ENCODE measurements at regions not wholly inside any gene's neighbourhood (a gene's known extent, or its start where the extent isn't known, plus 50 kb on each side); places are given as distances from the start of the nearest gene placed in this dataset.

GRCh38 chr1:147052677-147053076, 114.6 kb downstream of the NBPF12 start:
- no peaks in the 10 kb centered on the region for H3K27me3 ChIP-seq (ENCODE audit: insufficient read depth, low read length)
- Mint-ChIP-seq H3K27me3 (ENCODE audit: low read depth, unreplicated experiment) (peaks cover 2% of the 10 kb centered on the region), H3K4me3 (ENCODE audit: unreplicated experiment) (no peak overlapping the region), H3K9me3 (ENCODE audit: unreplicated experiment) (no peaks in the 10 kb centered on the region), H3K4me1 (ENCODE audit: low read depth, unreplicated experiment) (no peaks in the 10 kb centered on the region), H3K36me3 (ENCODE audit: low read depth, unreplicated experiment) (peaks cover 1% of the 10 kb centered on the region), H3K27ac (ENCODE audit: unreplicated experiment) (no peak overlapping the region)
- H3K4me3 ChIP-seq (ENCODE audit: insufficient read depth, low read depth, low read length) = no peak overlapping the region
- no peaks in the 10 kb centered on the region for H3K9me3 ChIP-seq (ENCODE audit: insufficient read depth, low read depth, low read length)
- H3K36me3 ChIP-seq (ENCODE audit: insufficient read depth, low read length) = no peaks in the 10 kb centered on the region
- FAIRE-seq = no peak
- no peaks in the 10 kb centered on the region for H3K79me2 ChIP-seq (ENCODE audit: insufficient read depth, low read length)
- no peak overlapping the region for H3K27ac ChIP-seq (ENCODE audit: low read depth, low read length)
- no peaks in the 10 kb centered on the region for H4K20me1 ChIP-seq (ENCODE audit: insufficient read depth, low read length)
- H2AFZ ChIP-seq (ENCODE audit: low read depth, low read length) = no peak overlapping the region
- no peaks in the 10 kb centered on the region for H3K4me1 ChIP-seq (ENCODE audit: insufficient read depth, low read length)
- TF ChIP-seq CTCF (IDR thresholded peaks at IDR 0.05; ENCODE audit: insufficient read depth, low read depth, low read length) (no peak), EZH2 (IDR thresholded peaks at IDR 0.05; ENCODE audit: insufficient read depth, low read length) (no peak)
- no peak overlapping the region for H3K9ac ChIP-seq (ENCODE audit: low read length)
- DNase-seq (ENCODE audit: low read depth) = no peak
- H3K4me2 ChIP-seq (ENCODE audit: low read length) = no peak overlapping the region

- Histone ChIP-seq H2AFZ (ENCODE audit: low read depth, low read length) (no peak overlapping the region), H3K27ac (ENCODE audit: low read depth, low read length) (no peak overlapping the region), H3K36me3 (ENCODE audit: insufficient read depth, low read length) (no peaks in the 10 kb centered on the region), H3K79me2 (ENCODE audit: insufficient read depth, low read length) (no peaks in the 10 kb centered on the region), H3K4me2 (ENCODE audit: low read length) (no peak overlapping the region), H4K20me1 (ENCODE audit: insufficient read depth, low read length) (no peaks in the 10 kb centered on the region), H3K27me3 (ENCODE audit: insufficient read depth, low read length) (no peaks in the 10 kb centered on the region), H3K9me3 (ENCODE audit: insufficient read depth, low read depth, low read length) (no peaks in the 10 kb centered on the region), H3K4me3 (ENCODE audit: insufficient read depth, low read depth, low read length) (no peak overlapping the region), H3K9ac (ENCODE audit: low read length) (no peak overlapping the region), H3K4me1 (ENCODE audit: insufficient read depth, low read length) (no peaks in the 10 kb centered on the region)
- Mint-ChIP-seq H3K4me3 (ENCODE audit: unreplicated experiment) (no peak overlapping the region), H3K9me3 (ENCODE audit: unreplicated experiment) (no peaks in the 10 kb centered on the region), H3K27ac (ENCODE audit: unreplicated experiment) (no peak overlapping the region), H3K36me3 (ENCODE audit: low read depth, unreplicated experiment) (peaks cover 1% of the 10 kb centered on the region), H3K27me3 (ENCODE audit: low read depth, unreplicated experiment) (peaks cover 2% of the 10 kb centered on the region), H3K4me1 (ENCODE audit: low read depth, unreplicated experiment) (no peaks in the 10 kb centered on the region)
- TF ChIP-seq CTCF (IDR thresholded peaks at IDR 0.05; ENCODE audit: insufficient read depth, low read depth, low read length) = no peak
- FAIRE-seq (no peak), DNase-seq (ENCODE audit: low read depth) (no peak)
Observed at GRCh38 chr1:147052143-147052542, 114.0 kb downstream of the NBPF12 start.

GRCh38 chr1:147051136-147051535, 113.0 kb downstream of the NBPF12 start:
- Mint-ChIP-seq H3K27me3 (ENCODE audit: low read depth, unreplicated experiment) (peaks cover 2% of the 10 kb centered on the region), H3K9me3 (ENCODE audit: unreplicated experiment) (no peaks in the 10 kb centered on the region), H3K36me3 (ENCODE audit: low read depth, unreplicated experiment) (peaks cover 1% of the 10 kb centered on the region), H3K27ac (ENCODE audit: unreplicated experiment) (no peak overlapping the region), H3K4me1 (ENCODE audit: low read depth, unreplicated experiment) (peaks cover 5% of the 10 kb centered on the region), H3K4me3 (ENCODE audit: unreplicated experiment) (no peak overlapping the region)
- H3K4me3 ChIP-seq (ENCODE audit: insufficient read depth, low read depth, low read length) = no peak overlapping the region
- H3K4me2 ChIP-seq (ENCODE audit: low read length) = no peak overlapping the region
- FAIRE-seq = no peak
- no peaks in the 10 kb centered on the region for H3K9me3 ChIP-seq (ENCODE audit: insufficient read depth, low read depth, low read length)
- TF ChIP-seq CTCF (IDR thresholded peaks at IDR 0.05; ENCODE audit: insufficient read depth, low read depth, low read length) (no peak), EZH2 (IDR thresholded peaks at IDR 0.05; ENCODE audit: insufficient read depth, low read length) (no peak)
- H3K27me3 ChIP-seq (ENCODE audit: insufficient read depth, low read length) = no peaks in the 10 kb centered on the region
- no peaks in the 10 kb centered on the region for H3K4me1 ChIP-seq (ENCODE audit: insufficient read depth, low read length)
- no peaks in the 10 kb centered on the region for H3K36me3 ChIP-seq (ENCODE audit: insufficient read depth, low read length)
- no peak overlapping the region for H2AFZ ChIP-seq (ENCODE audit: low read depth, low read length)
- no peaks in the 10 kb centered on the region for H4K20me1 ChIP-seq (ENCODE audit: insufficient read depth, low read length)
- H3K79me2 ChIP-seq (ENCODE audit: insufficient read depth, low read length) = no peaks in the 10 kb centered on the region
- no peak overlapping the region for H3K27ac ChIP-seq (ENCODE audit: low read depth, low read length)
- no peak overlapping the region for H3K9ac ChIP-seq (ENCODE audit: low read length)
- no peak for DNase-seq (ENCODE audit: low read depth)
